ENCODE measurements at regions not wholly inside any gene's neighbourhood (a gene's known extent, or its start where the extent isn't known, plus 50 kb on each side); places are given as distances from the start of the nearest gene placed in this dataset.

GRCh38 chr5:106185661-106186081 lies 1485.1 kb downstream of the EFNA5 start:
- Histone ChIP-seq H4K5ac (ENCODE audit: low read depth, low read length) (no peak overlapping the region), H3K4me2 (ENCODE audit: low read depth, low read length) (no peak overlapping the region)
- POLR2A ChIA-PET (ENCODE audit: unreplicated experiment), result no interaction called here

More at GRCh38 chr5:106185661-106186081, 1485.1 kb downstream of the EFNA5 start:
- Histone ChIP-seq H2AK9ac (replicated peaks; ENCODE audit: low read depth, low read length, poor library complexity) (no peak overlapping the region), H3K4me1 (ENCODE audit: control insufficient read depth, insufficient read depth, low read length) (no peaks in the 10 kb centered on the region), H3K27me3 (ENCODE audit: control insufficient read depth, insufficient read depth, low read length) (no peaks in the 10 kb centered on the region), H2BK120ac (ENCODE audit: low read depth, low read length) (no peak overlapping the region), H3K36me3 (ENCODE audit: control insufficient read depth, insufficient read depth, low read length) (no peaks in the 10 kb centered on the region), H3K79me1 (ENCODE audit: low read depth in 1 of 2, low read length in 2 of 2) (no peaks in the 10 kb centered on the region), H3K14ac (replicated peaks; ENCODE audit: low read depth, low read length) (no peak overlapping the region), H3K56ac (ENCODE audit: extremely low read depth, insufficient read depth, low read length) (no peak overlapping the region), H2BK20ac (ENCODE audit: low read depth, low read length) (no peak overlapping the region), H4K8ac (ENCODE audit: low read depth in 2 of 2, low read length in 2 of 2) (no peak overlapping the region), H3K23ac (ENCODE audit: low read depth, low read length) (no peak overlapping the region), H3K9me1 (ENCODE audit: insufficient read depth, low read length) (no peaks in the 10 kb centered on the region), H3K9ac (ENCODE audit: low read depth, low read length) (no peak overlapping the region), H4K20me1 (ENCODE audit: insufficient read depth, low read length) (no peaks in the 10 kb centered on the region), H3K4me3 (ENCODE audit: insufficient read depth, low read depth, low read length) (no peak overlapping the region), H3K9me3 (ENCODE audit: control insufficient read depth, insufficient read depth, low read length) (no peaks in the 10 kb centered on the region), H2AK5ac (ENCODE audit: low read depth, low read length) (no peak overlapping the region), H3K27ac (ENCODE audit: insufficient read depth, low read length) (no peak overlapping the region), H2BK15ac (ENCODE audit: low read depth, low read length) (no peak overlapping the region), H2BK5ac (ENCODE audit: low read depth, low read length, poor library complexity, severe bottlenecking) (no peak overlapping the region), H2AFZ (replicated peaks; ENCODE audit: low read length, poor library complexity) (no peak overlapping the region), H4K91ac (ENCODE audit: insufficient read depth, low read depth, low read length) (no peak overlapping the region), H3K18ac (ENCODE audit: low read depth, low read length) (no peak overlapping the region), H3K4ac (ENCODE audit: low read depth, low read length) (no peak overlapping the region)
- TF ChIP-seq RCOR1 (IDR thresholded peaks at IDR 0.05; ENCODE audit: insufficient replicate concordance, low read length) (no peak), MAZ (IDR thresholded peaks at IDR 0.05; ENCODE audit: borderline replicate concordance, low read depth, low read length) (no peak), NFE2L2 (IDR thresholded peaks at IDR 0.05; ENCODE audit: low read depth, low read length) (no peak), CHD1 (IDR thresholded peaks at IDR 0.05; ENCODE audit: low read depth, low read length) (no peak), MXI1 (IDR thresholded peaks at IDR 0.05; ENCODE audit: borderline replicate concordance, low read depth, low read length) (no peak), CEBPB (IDR thresholded peaks at IDR 0.05; ENCODE audit: low read depth, low read length) (no peak), FOS (IDR thresholded peaks at IDR 0.05; ENCODE audit: low read depth, low read length) (no peak), BHLHE40 (IDR thresholded peaks at IDR 0.05; ENCODE audit: low read depth, low read length) (no peak), RAD21 (IDR thresholded peaks at IDR 0.05; ENCODE audit: low read length) (no peak)
- TF ChIP-seq, protein P1, sequence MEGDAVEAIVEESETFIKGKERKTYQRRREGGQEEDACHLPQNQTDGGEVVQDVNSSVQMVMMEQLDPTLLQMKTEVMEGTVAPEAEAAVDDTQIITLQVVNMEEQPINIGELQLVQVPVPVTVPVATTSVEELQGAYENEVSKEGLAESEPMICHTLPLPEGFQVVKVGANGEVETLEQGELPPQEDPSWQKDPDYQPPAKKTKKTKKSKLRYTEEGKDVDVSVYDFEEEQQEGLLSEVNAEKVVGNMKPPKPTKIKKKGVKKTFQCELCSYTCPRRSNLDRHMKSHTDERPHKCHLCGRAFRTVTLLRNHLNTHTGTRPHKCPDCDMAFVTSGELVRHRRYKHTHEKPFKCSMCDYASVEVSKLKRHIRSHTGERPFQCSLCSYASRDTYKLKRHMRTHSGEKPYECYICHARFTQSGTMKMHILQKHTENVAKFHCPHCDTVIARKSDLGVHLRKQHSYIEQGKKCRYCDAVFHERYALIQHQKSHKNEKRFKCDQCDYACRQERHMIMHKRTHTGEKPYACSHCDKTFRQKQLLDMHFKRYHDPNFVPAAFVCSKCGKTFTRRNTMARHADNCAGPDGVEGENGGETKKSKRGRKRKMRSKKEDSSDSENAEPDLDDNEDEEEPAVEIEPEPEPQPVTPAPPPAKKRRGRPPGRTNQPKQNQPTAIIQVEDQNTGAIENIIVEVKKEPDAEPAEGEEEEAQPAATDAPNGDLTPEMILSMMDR (conservative IDR thresholded peaks at IDR 0.05; ENCODE audit: low read depth, low read length), result no peak
- TF ChIP-seq, protein P2, sequence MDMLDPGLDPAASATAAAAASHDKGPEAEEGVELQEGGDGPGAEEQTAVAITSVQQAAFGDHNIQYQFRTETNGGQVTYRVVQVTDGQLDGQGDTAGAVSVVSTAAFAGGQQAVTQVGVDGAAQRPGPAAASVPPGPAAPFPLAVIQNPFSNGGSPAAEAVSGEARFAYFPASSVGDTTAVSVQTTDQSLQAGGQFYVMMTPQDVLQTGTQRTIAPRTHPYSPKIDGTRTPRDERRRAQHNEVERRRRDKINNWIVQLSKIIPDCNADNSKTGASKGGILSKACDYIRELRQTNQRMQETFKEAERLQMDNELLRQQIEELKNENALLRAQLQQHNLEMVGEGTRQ (IDR thresholded peaks at IDR 0.05; ENCODE audit: low read depth, low read length), result no peak
- TF ChIP-seq, protein P3, sequence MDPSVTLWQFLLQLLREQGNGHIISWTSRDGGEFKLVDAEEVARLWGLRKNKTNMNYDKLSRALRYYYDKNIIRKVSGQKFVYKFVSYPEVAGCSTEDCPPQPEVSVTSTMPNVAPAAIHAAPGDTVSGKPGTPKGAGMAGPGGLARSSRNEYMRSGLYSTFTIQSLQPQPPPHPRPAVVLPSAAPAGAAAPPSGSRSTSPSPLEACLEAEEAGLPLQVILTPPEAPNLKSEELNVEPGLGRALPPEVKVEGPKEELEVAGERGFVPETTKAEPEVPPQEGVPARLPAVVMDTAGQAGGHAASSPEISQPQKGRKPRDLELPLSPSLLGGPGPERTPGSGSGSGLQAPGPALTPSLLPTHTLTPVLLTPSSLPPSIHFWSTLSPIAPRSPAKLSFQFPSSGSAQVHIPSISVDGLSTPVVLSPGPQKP (IDR thresholded peaks at IDR 0.05; ENCODE audit: borderline replicate concordance, low read depth, low read length), result no peak
- BruUV-seq (replicated peaks), result no TSS peak
- in situ Hi-C loops (cut with MboI; ENCODE audit: low sequenced_read_pairs) (no loop called here), dilution Hi-C loops (cut with HindIII; ENCODE audit: low sequenced_read_pairs, unreplicated experiment) (no loop called here), intact Hi-C loops (cut with micrococcal nuclease) (no loop called here)
- DNase-seq, result no peak
- ATAC-seq (ENCODE audit: low read depth), result no peak
- CTCF ChIA-PET, result interaction anchor here (0.6 kb wide), 1 partner anchor 494 kb away, joined by 3 read pairs; no protein-coding TSS in a partner anchor
- no CpG with 5 or more reads among the region's 3 CpGs for WGBS, 2 experiments (ENCODE audit: extremely low coverage in 2 of 2, insufficient read length in 1 of 2)

All from IMR-90 (cell line).